Stimulated activated CD8-positive, alpha-beta memory T cell treated with anti-CD3 and anti-CD28 coated beads, Interleukin-12 subunit alpha, Interleukin-12 subunit beta, amount 100 ng/mL, for 24 hours (primary cell): ENCODE measurements at regions not wholly inside any gene's neighbourhood (a gene's known extent, or its start where the extent isn't known, plus 50 kb on each side); places are given as distances from the start of the nearest gene placed in this dataset.

Experiments
- DNase-seq: peaks from one replicate; pipeline ENCODE4 v3.0.0-alpha.2; 2020; ENCODE audit errors: extremely low read depth

GRCh38 chr1:4571263-4571662 is 83.1 kb upstream of the AJAP1 start:
- DNase-seq = no peak

GRCh38 chr1:4573526-4573925 is 80.9 kb upstream of the AJAP1 start:
- no peak for DNase-seq

DNA sequence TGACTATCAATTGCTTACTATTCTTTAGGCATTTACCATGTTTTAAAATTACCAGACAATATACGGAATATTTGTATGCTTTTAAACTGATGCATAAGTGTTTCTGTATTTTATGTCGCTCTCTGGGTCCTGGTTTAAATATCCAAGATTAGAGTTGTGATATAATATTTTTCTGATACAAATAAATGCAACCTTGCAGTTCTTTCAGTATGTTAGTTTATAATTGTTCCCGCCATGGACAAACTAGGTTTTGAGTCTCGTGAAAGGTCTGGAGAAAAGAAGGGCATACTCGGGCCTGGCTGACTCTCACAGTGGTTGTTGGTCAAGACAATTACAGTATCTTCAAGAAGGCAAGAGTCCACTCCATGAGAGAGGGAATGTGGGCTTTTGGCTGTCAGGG is 72.6 kb upstream of the AJAP1 start:
- DNase-seq = no peak

GRCh38 chr1:4584449-4584848 is 70.0 kb upstream of the AJAP1 start:
- no peak for DNase-seq

GRCh38 chr1:4585216-4585615 is 69.2 kb upstream of the AJAP1 start:
- DNase-seq = peak; percentile 30

- DNase-seq = no peak
Observed at GRCh38 chr1:4585705-4586104, 68.7 kb upstream of the AJAP1 start.

DNA sequence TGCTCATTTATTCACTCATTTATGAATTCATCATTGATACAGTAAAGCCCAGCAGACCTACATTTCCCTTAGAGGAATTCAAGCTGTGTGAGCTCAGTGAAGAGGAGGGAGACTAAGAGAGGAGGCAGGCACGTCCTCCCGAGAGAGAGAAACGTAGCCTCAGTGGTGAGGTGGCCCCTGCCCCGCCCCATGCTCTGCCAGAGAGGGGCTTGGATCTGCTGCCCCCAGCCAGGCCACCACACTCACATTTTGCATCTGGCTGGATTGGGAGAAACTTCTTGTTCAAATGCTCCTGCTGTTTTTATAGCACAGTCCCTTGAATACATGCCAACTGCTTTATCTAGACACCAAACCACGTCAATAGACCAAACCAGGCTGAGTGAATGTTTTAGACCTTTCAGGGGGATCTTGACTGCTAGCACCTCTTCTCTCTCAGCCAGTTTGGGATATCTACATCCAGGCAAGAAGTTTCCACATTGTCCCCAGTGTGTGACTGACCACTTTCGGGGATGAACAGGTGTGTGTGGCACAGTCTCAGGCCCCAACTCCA is 67.7 kb upstream of the AJAP1 start:
- DNase-seq = no peak

DNA sequence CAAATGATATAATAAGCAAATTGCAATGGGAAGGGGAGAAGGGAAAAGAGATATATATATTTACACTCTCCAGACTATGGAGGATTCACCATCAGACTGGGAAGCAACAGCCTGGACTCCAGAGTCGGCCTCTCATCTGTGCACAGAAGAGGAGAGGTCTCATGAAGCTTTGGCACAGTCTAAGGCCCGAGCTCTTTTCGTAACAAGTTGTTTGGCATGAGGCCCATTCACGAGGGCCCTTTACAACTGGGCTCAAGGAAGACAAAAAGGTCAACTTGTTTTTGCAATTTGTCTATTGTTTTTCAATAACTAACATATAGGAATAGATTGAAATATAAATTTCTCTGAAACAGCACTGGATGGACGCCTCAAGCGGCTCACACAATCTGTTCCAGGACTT is 66.7 kb upstream of the AJAP1 start:
- no peak for DNase-seq

- DNase-seq = no peak
Observed at GRCh38 chr1:4590756-4591155, 63.7 kb upstream of the AJAP1 start.

GRCh38 chr1:4591926-4592325 is 62.5 kb upstream of the AJAP1 start:
- DNase-seq = no peak

GRCh38 chr1:4593106-4593505 is 61.3 kb upstream of the AJAP1 start:
- DNase-seq = no peak

DNA sequence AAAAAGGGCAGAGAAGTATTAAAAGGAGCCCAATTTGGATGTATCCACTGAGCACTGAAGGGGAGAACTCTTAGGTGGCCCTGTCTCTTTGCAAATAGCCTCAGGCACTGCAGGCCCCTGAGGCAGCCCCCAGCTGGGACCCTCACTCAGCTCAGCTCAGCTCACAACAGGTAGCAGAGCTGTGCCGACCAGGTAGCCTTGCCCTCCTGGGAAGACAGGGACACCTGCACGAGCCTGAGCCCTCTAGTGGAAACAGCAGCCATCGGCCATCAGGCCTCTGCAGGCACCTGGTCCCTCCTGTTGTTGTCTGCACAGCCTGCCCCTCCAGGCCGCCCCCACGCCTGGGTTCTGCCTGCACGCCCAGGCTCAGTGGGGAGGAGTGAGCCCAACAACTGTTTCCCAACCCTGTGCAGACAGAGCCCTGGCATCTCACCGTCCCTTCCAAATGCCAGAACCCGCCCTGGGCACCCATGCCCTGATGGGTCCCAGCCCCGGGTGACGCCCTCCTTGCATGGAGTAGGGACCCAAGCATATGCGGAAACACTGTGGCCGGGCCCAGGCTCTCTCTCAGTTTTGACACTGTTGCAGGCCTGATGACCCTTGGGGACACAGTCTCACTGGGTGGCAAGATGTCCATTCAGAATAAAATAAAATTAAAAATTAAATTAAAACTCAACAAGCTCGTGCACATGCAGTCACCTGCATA is 60.0 kb upstream of the AJAP1 start:
- no peak for DNase-seq

GRCh38 chr1:4595341-4596225 is 58.8 kb upstream of the AJAP1 start:
- no peak for DNase-seq

GRCh38 chr1:4596486-4596885 is 57.9 kb upstream of the AJAP1 start:
- no peak for DNase-seq

GRCh38 chr1:4597020-4597419 is 57.4 kb upstream of the AJAP1 start:
- no peak for DNase-seq

DNA sequence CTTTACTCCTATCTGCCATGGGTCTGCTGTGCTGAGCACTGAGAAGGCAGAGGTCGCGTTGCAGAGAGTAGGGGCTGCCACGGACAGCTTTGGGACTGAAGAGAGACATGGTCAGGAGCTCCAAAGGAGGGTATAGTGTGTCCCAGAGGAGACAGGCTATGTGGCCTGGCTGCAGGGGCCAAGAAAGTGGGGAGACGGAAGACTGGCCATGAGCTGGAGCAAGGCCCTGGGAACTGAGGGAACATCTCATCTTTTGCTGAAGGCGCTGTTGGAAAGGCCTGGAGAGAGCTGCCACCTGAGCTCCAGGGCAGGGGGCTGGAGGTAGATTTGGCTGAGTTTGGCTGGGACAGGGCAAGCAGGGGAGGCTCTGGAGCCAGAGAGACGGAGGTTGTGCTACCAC is 55.8 kb upstream of the AJAP1 start:
- DNase-seq = no peak

- DNase-seq = no peak
Observed at GRCh38 chr1:4599521-4599920, 54.9 kb upstream of the AJAP1 start.

GRCh38 chr1:4599951-4600481 is 54.4 kb upstream of the AJAP1 start:
- DNase-seq = no peak

GRCh38 chr1:4600615-4601460 is 53.6 kb upstream of the AJAP1 start:
- DNase-seq = no peak

GRCh38 chr1:4601941-4602340 is 52.5 kb upstream of the AJAP1 start:
- DNase-seq = no peak

- no peak for DNase-seq
Observed at GRCh38 chr1:4602462-4603294, 51.7 kb upstream of the AJAP1 start.
